GM10266 (cell line): ENCODE measurements at regions not wholly inside any gene's neighbourhood (a gene's known extent, or its start where the extent isn't known, plus 50 kb on each side); places are given as distances from the start of the nearest gene placed in this dataset.

Experiments used
- DNase-seq: peaks from one replicate; pipeline ENCODE4 v3.0.0; 2012; ENCODE audit errors: extremely low spot score
- CTCF ChIP-seq: IDR thresholded peaks from 2 replicates; pipeline ENCODE4 v1.5.1; 2012; ENCODE audit warnings: mild to moderate bottlenecking, low read depth; ENCODE audit not compliant: control insufficient read depth, insufficient read depth; ENCODE audit errors: missing control alignments

GRCh38 chr10:29956335-29956924 lies 103.0 kb downstream of the JCAD start:
- TF ChIP-seq CTCF = no peak
- no peak for DNase-seq

DNA sequence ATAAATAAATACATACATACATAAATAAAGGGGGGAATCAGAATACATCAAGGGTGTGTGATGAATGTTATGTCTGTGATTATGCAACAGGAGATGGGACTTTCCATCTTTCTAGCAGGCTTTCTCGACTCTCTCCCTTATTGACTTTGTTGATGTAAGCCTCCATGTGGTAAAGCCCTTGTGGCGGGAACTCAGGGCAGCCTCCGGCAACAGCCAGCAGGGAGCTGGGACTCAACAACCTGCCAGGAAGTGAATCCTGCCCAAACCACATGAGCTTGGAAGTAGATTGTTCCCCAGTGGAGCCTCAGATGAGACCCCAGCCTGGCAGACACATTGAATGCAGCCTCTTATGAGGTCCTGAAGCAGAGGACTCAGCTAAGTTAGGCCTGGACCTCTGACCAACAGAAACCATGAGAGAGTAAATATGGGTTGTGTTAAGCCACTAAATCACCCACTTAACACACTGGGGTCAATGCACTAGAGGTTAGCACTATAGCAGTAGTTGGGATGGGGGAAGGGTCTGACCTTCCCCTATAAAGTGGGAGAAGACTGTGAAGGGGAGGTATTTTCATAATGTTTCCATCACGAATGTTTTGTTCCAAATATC lies 104.0 kb downstream of the JCAD start:
- TF ChIP-seq CTCF = no peak

GRCh38 chr10:29951441-29951931 lies 107.9 kb downstream of the JCAD start:
- no peak for TF ChIP-seq CTCF
- DNase-seq = no peak

More for the DNA sequence above, 104.0 kb downstream of the JCAD start:
- DNase-seq = no peak

DNA sequence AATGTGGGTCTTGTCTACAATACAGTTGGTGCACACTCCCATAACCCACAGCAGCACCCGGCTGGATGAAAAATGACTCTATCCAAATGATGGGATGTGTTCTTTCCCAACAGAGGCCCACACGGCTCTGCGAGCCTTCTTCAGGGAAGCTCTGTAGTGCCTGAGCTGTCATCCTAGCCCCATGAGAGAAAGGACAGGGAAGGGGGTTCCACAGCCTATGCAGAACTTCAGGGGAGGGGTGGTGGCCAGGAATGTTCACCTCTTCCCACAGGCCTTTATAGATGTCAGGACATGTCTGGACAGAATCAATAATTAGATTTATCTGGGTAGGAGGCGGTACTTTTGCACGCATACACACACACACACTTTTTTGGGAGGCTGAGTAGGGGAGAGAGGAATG lies 109.0 kb downstream of the JCAD start:
- no peak for TF ChIP-seq CTCF
- no peak for DNase-seq

GRCh38 chr10:29949411-29950011 lies 109.9 kb downstream of the JCAD start:
- no peak for DNase-seq
- no peak for TF ChIP-seq CTCF

DNA sequence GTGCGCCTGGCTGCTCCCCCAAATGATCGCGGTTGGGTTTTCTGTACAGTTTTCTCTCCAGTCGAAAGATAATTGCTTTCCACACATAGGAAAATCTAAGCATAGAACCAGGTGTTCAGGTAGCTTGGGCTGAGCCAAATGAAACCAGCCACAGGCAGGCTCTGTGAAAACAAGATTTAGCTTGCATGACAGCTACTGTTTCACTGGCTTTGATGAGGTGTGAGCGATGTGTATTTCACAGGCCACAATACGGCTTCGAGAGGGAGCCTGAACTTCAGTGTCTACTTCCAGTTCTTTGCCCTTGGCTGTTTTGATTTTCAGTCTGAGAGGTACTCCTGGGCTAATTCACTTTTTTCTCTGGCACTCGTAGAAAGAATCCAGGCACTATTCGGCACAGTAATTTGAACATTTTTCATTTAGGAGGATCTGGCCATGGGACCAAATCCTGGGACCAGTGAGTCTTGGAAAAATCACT lies 110.5 kb downstream of the JCAD start:
- no peak for TF ChIP-seq CTCF
- no peak for DNase-seq

DNA sequence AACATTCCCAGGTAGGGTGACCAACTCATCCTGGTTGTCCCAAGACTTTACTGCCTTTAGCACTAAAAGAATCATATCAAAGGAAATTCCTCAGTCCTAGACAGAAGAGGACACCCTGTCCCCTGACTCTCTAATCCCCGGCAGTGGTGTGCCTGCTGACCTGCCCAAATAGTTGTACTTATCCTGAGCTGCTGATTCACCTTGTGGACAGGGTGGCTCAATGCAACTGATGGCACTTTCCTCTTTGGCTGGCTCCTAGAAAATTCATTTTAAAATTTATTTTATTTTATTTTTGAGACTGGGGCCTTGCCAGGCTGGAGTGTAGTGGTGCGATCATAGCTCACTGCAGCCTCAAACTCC lies 111.7 kb downstream of the JCAD start:
- TF ChIP-seq CTCF = no peak
- no peak for DNase-seq
